Colonic mucosa (tissue), 4 donors: ENCODE measurements at regions not wholly inside any gene's neighbourhood (a gene's known extent, or its start where the extent isn't known, plus 50 kb on each side); places are given as distances from the start of the nearest gene placed in this dataset.

ENCODE experiments used
- DNase-seq: peaks from one replicate; pipeline ENCODE4 v3.0.0-alpha.2; 2020
- H3K27ac ChIP-seq: fragments of 200-600 bp; one replicate; pipeline ENCODE4 v1.8.0; 2021
- H3K27me3 ChIP-seq: fragments of 200-600 bp; one replicate; pipeline ENCODE4 v1.8.0; 2021
- H3K36me3 ChIP-seq: fragments of 200-600 bp; one replicate; pipeline ENCODE4 v1.8.0; 2021
- H3K4me1 ChIP-seq: fragments of 200-600 bp; one replicate; pipeline ENCODE4 v1.8.0; 2021; ENCODE audit warnings: mild to moderate bottlenecking
- H3K4me3 ChIP-seq: fragments of 200-600 bp; one replicate; pipeline ENCODE4 v1.8.0; 2021
- H3K9ac ChIP-seq, 2 donors: one replicate each; pipeline ENCODE4 v1.7.0; 2013; ENCODE audit warnings: control low read depth in 2 of 2, low read depth in 2 of 2, low read length in 2 of 2
- H3K9me3 ChIP-seq: fragments of 200-600 bp; one replicate; pipeline ENCODE4 v1.8.0; 2021
- CTCF ChIP-seq: fragments of 200-600 bp; IDR thresholded peaks from one replicate; pipeline ENCODE4 v1.8.0; 2022; ENCODE audit warnings: antibody characterized with exemption, mild to moderate bottlenecking
- intact Hi-C: fragments of 100-400 bp; cut with DNase I; formaldehyde crosslinking; loops from one replicate; pipeline ENCODE4 v1.14.1; 2022
- donor health status: healthy.
- donor health status: DM: no; HTN: no; CAD: no.
- donor health status: DM: no; HTN: no; CAD: no.

DNA sequence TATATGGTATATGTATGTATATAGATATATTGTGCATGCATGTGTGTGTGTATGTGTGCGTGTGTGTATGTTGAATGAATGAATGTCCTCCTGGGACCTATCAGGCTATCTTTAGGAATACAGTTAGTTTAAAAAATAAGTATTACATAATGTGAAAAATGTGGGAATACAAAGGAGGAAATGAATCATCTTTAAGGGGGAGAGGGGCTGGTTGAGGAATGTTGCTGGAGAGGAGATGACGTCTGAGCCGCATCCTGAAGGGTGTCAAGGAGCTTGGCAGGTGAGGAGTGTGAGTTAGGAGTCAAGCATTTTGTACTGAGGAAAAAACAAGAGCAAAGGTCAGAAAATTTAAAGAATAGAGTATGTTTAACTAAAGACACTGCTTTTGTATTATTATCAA lies 62.4 kb upstream of the NLK start:
- Histone ChIP-seq H3K4me1 (no peaks in the 10 kb centered on the region), H3K27ac (no peak overlapping the region), H3K36me3 (no peaks in the 10 kb centered on the region), H3K9me3 (no peaks in the 10 kb centered on the region), H3K4me3 (no peak overlapping the region), H3K9ac (no peak overlapping the region), H3K27me3 (no peaks in the 10 kb centered on the region)
- intact Hi-C loops = no loop called here
- no peak for TF ChIP-seq CTCF
- no peak for DNase-seq

GRCh38 chr17:27981978-27982377 lies 60.5 kb upstream of the NLK start:
- Histone ChIP-seq H3K27ac (no peak overlapping the region), H3K36me3 (no peaks in the 10 kb centered on the region), H3K9ac (no peak overlapping the region), H3K4me1 (no peaks in the 10 kb centered on the region), H3K27me3 (no peaks in the 10 kb centered on the region), H3K4me3 (no peak overlapping the region), H3K9me3 (no peaks in the 10 kb centered on the region)
- no peak for DNase-seq
- intact Hi-C loops = no loop called here
- TF ChIP-seq CTCF = no peak

GRCh38 chr17:27982688-27983087 lies 59.8 kb upstream of the NLK start:
- Histone ChIP-seq H3K4me1 (no peaks in the 10 kb centered on the region), H3K9ac (no peak overlapping the region), H3K27ac (no peak overlapping the region), H3K27me3 (no peaks in the 10 kb centered on the region), H3K4me3 (no peak overlapping the region), H3K36me3 (no peaks in the 10 kb centered on the region), H3K9me3 (no peaks in the 10 kb centered on the region)
- no peak for TF ChIP-seq CTCF
- intact Hi-C loops = no loop called here
- DNase-seq = no peak

DNA sequence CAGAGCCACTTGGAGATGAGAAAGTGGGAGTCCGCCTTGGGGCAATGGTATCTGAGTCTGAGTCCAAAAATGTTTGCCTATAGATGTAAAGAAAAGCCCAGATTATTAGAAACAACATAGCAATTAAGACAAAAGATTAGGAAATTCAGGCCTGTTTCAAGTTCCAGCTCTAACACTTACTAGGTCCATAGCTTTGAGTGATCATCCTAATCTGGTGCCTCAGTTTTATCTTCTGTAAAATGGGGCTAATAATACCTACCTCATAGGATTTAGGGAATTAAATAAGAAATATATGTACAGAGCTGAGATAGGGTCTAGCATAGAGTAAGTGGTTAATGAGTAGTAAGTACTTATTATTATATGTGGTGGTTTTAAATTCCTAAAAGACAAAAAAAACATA lies 58.6 kb upstream of the NLK start:
- Histone ChIP-seq H3K9ac (no peak overlapping the region), H3K27me3 (no peaks in the 10 kb centered on the region), H3K9me3 (no peaks in the 10 kb centered on the region), H3K4me1 (no peaks in the 10 kb centered on the region), H3K36me3 (no peaks in the 10 kb centered on the region), H3K27ac (no peak overlapping the region), H3K4me3 (no peak overlapping the region)
- DNase-seq = no peak
- intact Hi-C loops = no loop called here
- no peak for TF ChIP-seq CTCF

- no peak overlapping the region for H3K9ac ChIP-seq
These were observed 58.1 kb upstream of the NLK start for GRCh38 chr17:27984404-27984803.

More at GRCh38 chr17:27984404-27984803, 58.1 kb upstream of the NLK start:
- Histone ChIP-seq H3K36me3 (no peaks in the 10 kb centered on the region), H3K27ac (no peak overlapping the region), H3K4me3 (no peak overlapping the region), H3K27me3 (no peaks in the 10 kb centered on the region), H3K4me1 (no peaks in the 10 kb centered on the region), H3K9me3 (no peaks in the 10 kb centered on the region)
- intact Hi-C loops = no loop called here
- no peak for TF ChIP-seq CTCF
- no peak for DNase-seq
